IPS-18a (cell line): ENCODE measurements at regions not wholly inside any gene's neighbourhood (a gene's known extent, or its start where the extent isn't known, plus 50 kb on each side); places are given as distances from the start of the nearest gene placed in this dataset.
"Not testable (repeated sequence)": the region's sequence is repeated elsewhere in the genome, so short reads cannot be mapped to it uniquely, and the experiment has no call there.

Source experiments
- H3K27ac ChIP-seq: one replicate; pipeline ENCODE4 v1.5.1; 2013; ENCODE audit warnings: low read length
- H3K27me3 ChIP-seq: one replicate; pipeline ENCODE4 v1.6.1; 2013; ENCODE audit warnings: mild to moderate bottlenecking, low read length; ENCODE audit not compliant: control insufficient read depth, insufficient read depth
- H3K36me3 ChIP-seq: one replicate; pipeline ENCODE4 v1.6.1; 2013; ENCODE audit warnings: low read depth, low read length; ENCODE audit not compliant: control insufficient read depth
- H3K4me1 ChIP-seq: one replicate; pipeline ENCODE4 v1.6.1; 2013; ENCODE audit warnings: low read depth, low read length; ENCODE audit not compliant: control insufficient read depth
- H3K4me3 ChIP-seq: one replicate; pipeline ENCODE4 v1.5.1; 2013; ENCODE audit warnings: low read length
- H3K9ac ChIP-seq: one replicate; pipeline ENCODE4 v1.6.1; 2013; ENCODE audit warnings: mild to moderate bottlenecking, low read length, moderate library complexity
- H3K9me3 ChIP-seq: one replicate; pipeline ENCODE4 v1.6.1; 2013; ENCODE audit warnings: low read depth, low read length; ENCODE audit not compliant: control insufficient read depth

DNA sequence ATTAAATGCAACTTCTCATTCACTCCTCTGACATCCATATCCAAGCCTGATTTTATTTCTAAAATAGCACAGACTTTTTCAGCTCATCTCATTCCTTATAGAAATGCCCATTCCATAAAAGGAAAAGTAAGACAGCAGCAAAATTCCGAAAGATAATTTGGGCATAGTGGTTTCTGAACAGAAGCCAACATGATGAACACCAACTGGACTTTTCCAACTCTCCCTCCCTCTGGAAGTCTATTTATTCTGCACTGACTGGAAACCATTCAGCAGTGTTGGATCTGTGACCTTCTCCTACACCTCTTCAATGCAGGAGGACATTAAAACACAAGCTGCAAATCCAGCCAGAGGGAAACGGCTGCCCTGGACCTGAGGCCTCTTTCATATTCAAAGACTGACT lies 306.2 kb upstream of the NT5E start:
- H3K27me3 ChIP-seq: no peaks in the 10 kb centered on the region
- H3K27ac ChIP-seq: no peak overlapping the region

DNA sequence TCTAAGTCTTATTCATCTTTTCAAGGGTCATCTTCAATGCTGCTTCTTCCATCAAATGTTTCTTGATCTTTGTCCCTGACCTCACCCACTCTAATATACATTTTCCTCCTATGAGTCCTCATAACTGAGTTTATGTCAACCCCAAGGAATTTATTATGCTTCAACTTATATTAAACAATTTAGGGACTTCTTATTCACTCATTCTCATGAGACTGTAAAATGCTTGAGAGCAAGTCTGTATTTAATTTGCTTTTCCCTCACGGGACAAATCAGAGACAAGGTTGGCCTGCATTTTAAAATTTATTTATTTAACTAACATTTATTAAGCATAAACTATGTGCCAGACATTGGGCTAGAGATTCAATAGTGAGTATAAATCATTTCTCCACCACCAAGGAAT lies 312.0 kb upstream of the NT5E start:
- H3K27me3 ChIP-seq: no peaks in the 10 kb centered on the region
- no peaks in the 10 kb centered on the region for H3K36me3 ChIP-seq
- H3K9ac ChIP-seq: no peak overlapping the region
- peaks cover 2% of the 10 kb centered on the region for H3K4me1 ChIP-seq
- no peak overlapping the region for H3K27ac ChIP-seq
- no peaks in the 10 kb centered on the region for H3K9me3 ChIP-seq
- no peak overlapping the region for H3K4me3 ChIP-seq

More for the DNA sequence above, 306.2 kb upstream of the NT5E start:
- Histone ChIP-seq H3K4me3 (no peak overlapping the region), H3K36me3 (no peaks in the 10 kb centered on the region), H3K9ac (no peak overlapping the region), H3K4me1 (no peaks in the 10 kb centered on the region), H3K9me3 (peaks cover 3% of the 10 kb centered on the region)

DNA sequence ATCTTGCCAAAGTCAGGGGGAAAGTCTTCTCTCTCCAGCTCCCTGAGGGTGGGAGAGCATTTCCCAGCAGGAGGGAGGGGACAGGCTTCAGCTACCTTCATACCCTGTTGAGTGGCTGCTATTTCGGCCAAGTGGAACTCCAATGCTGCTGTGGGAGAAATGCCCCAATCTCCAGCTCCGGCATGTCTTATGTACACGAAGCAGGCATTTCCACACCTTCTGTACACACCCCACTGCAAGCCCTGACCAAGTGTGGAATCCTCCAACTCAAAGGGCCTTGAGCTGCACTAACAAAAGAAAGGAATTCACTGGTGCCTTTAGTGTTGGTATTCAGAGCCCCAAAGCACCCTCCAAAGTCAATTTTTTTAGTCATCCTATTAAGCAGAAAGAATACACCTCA lies 313.6 kb upstream of the NT5E start:
- H3K9ac ChIP-seq: no peak overlapping the region

DNA sequence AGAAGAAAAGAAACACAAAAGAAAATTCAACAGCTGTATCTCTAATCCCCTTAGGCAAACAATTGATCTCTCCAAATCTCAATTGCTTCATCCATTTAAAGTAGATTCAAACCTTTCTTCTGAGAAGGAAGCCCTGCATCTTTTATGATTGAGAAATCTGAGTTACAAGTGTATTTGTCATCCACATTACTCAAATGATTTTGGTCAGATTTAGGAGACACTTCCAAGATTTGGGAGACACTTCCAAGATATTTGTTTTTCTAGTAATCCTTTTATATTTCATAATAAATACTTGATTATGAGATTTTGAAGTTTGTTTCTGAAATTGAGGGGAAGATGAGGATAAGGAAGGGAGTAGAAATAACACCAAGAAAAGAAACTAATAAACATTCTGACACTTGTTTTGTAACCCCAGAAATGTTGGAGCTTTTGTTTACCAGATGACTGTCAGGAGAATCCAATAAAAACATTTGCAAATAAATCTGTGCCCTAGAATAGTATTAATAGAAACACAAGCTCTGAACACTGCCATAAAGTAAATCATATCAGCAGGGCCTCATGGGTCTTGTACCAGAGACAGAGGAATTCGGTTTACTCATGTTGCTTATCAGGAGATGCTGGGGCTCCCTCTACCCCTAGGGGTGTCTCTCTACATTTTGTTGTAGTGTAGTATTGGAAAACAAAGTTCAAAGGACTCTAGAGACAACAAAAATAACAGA lies 314.3 kb upstream of the NT5E start:
- H3K27me3 ChIP-seq: no peaks in the 10 kb centered on the region
- peaks cover 2% of the 10 kb centered on the region for H3K4me1 ChIP-seq
- no peak overlapping the region for H3K27ac ChIP-seq
- H3K36me3 ChIP-seq: no peaks in the 10 kb centered on the region
- no peaks in the 10 kb centered on the region for H3K9me3 ChIP-seq
- no peak overlapping the region for H3K4me3 ChIP-seq
- no peak overlapping the region for H3K9ac ChIP-seq

More for the DNA sequence above, 313.6 kb upstream of the NT5E start:
- H3K4me1 ChIP-seq: peaks cover 2% of the 10 kb centered on the region
- H3K4me3 ChIP-seq: no peak overlapping the region
- H3K27ac ChIP-seq: no peak overlapping the region
- H3K27me3 ChIP-seq: no peaks in the 10 kb centered on the region
- H3K36me3 ChIP-seq: no peaks in the 10 kb centered on the region
- H3K9me3 ChIP-seq: no peaks in the 10 kb centered on the region

DNA sequence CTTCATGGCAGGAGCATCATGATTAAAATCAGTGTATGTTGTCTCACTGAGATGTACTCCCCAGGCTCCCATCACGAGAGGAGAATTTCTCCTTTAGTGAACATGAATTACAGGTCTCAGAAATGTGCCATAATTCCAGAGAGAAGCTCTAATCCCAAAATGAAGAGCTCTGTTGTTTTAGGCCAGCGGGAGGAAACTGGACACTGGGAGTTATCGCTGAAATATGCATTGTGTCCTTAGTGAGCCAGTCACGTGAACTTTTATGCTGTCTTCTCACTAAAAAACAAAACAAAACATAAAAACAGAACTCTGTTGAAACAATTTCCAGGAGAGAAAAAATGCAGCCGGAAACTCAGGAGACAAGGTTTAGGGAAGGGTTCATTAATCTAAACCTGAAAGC lies 315.7 kb upstream of the NT5E start:
- Histone ChIP-seq H3K4me1 (peaks cover 2% of the 10 kb centered on the region), H3K36me3 (no peaks in the 10 kb centered on the region), H3K9me3 (no peaks in the 10 kb centered on the region), H3K9ac (no peak overlapping the region), H3K27ac (no peak overlapping the region), H3K27me3 (no peaks in the 10 kb centered on the region), H3K4me3 (no peak overlapping the region)

DNA sequence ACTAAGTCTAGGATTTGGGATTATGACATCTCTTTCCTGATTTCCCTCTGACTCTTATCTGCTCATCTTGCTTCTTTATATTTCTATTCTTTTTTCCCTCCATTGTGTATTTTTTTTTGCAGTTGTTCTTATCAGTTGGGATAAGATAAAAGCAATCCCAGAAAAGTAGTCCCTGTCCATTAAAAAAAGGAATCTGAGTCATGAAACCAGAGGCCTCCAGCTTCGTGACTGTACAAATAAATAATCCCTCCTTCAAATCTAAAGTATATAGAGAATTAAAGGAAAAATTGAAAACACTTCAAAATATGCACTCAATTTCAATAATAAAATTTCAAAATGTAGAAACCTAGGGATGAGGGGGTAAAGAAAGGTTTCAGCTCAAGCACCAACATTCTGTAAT lies 317.8 kb upstream of the NT5E start:
- H3K27ac ChIP-seq: no peak overlapping the region
- H3K27me3 ChIP-seq: no peaks in the 10 kb centered on the region
- H3K9ac ChIP-seq: no peak overlapping the region
- H3K36me3 ChIP-seq: no peaks in the 10 kb centered on the region
- H3K4me1 ChIP-seq: peaks cover 4% of the 10 kb centered on the region
- H3K9me3 ChIP-seq: no peaks in the 10 kb centered on the region
- no peak overlapping the region for H3K4me3 ChIP-seq

DNA sequence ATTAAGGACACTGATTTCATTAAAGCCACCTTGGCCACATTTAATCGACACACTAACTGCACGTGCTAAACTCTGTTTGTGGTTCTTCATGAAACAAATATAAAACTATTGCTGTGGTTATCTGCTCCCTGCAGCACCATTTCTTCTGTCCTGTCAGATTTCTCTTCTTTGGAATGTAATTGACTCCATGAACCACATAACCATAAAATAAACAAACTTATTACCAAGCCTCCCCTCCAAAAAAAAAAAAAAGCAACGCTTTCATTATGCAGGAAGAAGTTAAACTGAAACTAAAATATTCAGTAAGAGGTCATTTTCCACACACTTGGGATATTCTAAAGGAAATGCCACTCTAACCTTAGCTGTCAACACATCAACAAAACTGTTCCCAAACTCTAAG lies 319.1 kb upstream of the NT5E start:
- Histone ChIP-seq H3K4me3 (no peak overlapping the region), H3K36me3 (no peaks in the 10 kb centered on the region), H3K9ac (no peak overlapping the region), H3K27ac (no peak overlapping the region), H3K4me1 (peaks cover 10% of the 10 kb centered on the region), H3K9me3 (no peaks in the 10 kb centered on the region), H3K27me3 (no peaks in the 10 kb centered on the region)

DNA sequence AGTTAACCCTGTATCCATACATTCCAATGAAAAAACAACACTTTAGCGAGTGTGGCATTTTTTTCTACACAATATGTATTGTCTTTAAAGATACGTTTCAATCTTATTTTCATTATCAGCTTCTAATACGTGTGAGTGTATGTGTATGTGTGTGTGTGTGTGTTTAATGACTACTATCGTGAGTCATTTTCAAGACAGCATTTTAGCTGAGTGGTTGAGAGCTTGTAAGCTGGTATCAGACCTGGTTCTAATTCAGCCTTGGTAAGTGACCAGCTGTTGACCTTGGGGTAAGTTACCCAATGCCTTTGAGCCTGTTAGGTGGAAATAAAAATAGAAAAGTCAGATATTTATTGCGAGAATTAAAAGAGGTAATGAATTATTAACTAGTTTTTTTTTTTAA lies 320.0 kb upstream of the NT5E start:
- H3K4me1 ChIP-seq: peaks cover 10% of the 10 kb centered on the region
- H3K27ac ChIP-seq: no peak overlapping the region
- no peak overlapping the region for H3K9ac ChIP-seq
- no peak overlapping the region for H3K4me3 ChIP-seq
- H3K9me3 ChIP-seq: no peaks in the 10 kb centered on the region
- H3K36me3 ChIP-seq: no peaks in the 10 kb centered on the region
- H3K27me3 ChIP-seq: no peaks in the 10 kb centered on the region

- peaks cover 10% of the 10 kb centered on the region for H3K4me1 ChIP-seq
- no peaks in the 10 kb centered on the region for H3K36me3 ChIP-seq
- H3K27me3 ChIP-seq: no peaks in the 10 kb centered on the region
- H3K4me3 ChIP-seq: no peak overlapping the region
- H3K27ac ChIP-seq: no peak overlapping the region
- H3K9me3 ChIP-seq: no peaks in the 10 kb centered on the region
- no peak overlapping the region for H3K9ac ChIP-seq
Observed at GRCh38 chr6:85128781-85129180, 321.1 kb upstream of the NT5E start.

DNA sequence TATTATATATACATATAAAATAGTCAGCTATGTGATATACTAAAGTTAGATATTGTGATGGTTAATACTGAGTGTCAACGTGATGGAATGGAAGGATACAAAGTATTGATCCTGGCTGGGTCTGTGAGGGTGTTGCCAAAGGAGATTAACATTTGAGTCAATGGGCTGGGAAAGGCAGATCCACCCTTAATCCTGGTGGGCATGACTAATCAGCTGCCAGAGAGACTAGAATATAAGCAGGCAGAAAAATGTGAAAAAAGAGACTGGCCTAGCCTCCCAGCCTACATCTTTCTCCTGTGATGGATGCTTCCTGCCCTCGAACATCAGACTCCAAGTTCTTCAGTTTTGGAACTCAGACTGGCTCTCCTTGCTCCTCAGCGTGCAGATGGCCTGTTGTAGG lies 321.6 kb upstream of the NT5E start:
- H3K9me3 ChIP-seq, H3K4me3 ChIP-seq, H3K9ac ChIP-seq, H3K27me3 ChIP-seq, H3K27ac ChIP-seq, H3K36me3 ChIP-seq: not testable (repeated sequence)
- H3K4me1 ChIP-seq: peaks cover 10% of the 10 kb centered on the region

DNA sequence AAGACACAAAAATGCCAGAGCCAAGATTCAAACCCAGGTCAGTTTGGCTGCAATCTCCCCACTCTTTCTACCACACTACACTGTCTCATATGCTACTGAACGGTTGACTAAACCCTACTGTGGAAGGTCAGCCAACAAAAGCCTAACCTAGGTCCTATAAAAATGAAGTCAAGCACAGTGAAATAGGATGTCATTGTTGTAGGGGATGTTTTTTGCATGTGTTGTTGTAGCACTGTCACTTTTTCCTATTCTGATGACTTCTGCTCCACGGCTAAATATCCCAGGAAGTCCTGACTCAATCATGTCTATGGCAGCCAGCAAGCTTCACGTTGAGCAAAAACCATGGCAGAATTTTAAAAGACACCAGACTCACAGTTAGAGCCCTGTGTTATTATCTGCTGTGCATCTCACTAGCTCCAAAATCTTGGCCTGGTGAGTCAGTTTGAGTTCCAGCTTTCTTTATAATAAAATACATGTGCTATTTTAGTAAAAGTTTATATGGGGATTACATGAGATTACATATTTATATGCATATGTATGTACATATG lies 322.1 kb upstream of the NT5E start:
- no peaks in the 10 kb centered on the region for H3K9me3 ChIP-seq
- H3K9ac ChIP-seq: no peak overlapping the region
- H3K36me3 ChIP-seq: no peaks in the 10 kb centered on the region
- H3K27me3 ChIP-seq: no peaks in the 10 kb centered on the region
- no peak overlapping the region for H3K4me3 ChIP-seq
- no peak overlapping the region for H3K27ac ChIP-seq
- H3K4me1 ChIP-seq: peaks cover 10% of the 10 kb centered on the region

DNA sequence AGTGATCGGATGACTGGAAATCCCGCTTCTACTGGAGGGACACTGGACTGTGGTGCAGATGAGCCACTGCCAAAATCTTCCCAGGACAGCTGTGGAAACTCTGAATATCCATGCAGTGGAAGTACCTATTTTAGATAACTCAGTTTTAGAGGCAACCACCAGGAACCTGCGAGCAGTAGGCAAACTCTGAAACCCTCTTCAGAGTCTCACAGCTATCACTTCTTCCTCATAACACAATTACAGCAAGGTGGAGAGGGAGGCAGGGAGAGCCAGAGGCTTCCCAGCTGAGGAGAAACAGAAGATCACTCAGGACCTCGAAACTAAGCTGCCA lies 322.8 kb upstream of the NT5E start:
- Histone ChIP-seq H3K9ac (no peak overlapping the region), H3K4me1 (peaks cover 10% of the 10 kb centered on the region), H3K36me3 (no peaks in the 10 kb centered on the region), H3K27me3 (no peaks in the 10 kb centered on the region), H3K27ac (no peak overlapping the region), H3K4me3 (peak overlapping the region; percentile 55), H3K9me3 (no peaks in the 10 kb centered on the region)
